DMS53 treated with DMSO at 0.1 percent for 48 hours (cell line): ENCODE measurements at regions not wholly inside any gene's neighbourhood (a gene's known extent, or its start where the extent isn't known, plus 50 kb on each side); places are given as distances from the start of the nearest gene placed in this dataset.
A peak's percentile ranks its signal among the peaks of the same experiment; 100 is the strongest.
"Not testable (repeated sequence)": the region's sequence is repeated elsewhere in the genome, so short reads cannot be mapped to it uniquely, and the experiment has no call there.

Source experiments
- DNase-seq: peaks from one replicate; lab custom pipeline; 2025; ENCODE audit not compliant: unreplicated experiment; lab: John Stamatoyannopoulos, UW

GRCh38 chr7:16369855-16370254 lies 51.5 kb downstream of the CRPPA start:
- DNase-seq = no peak

- DNase-seq = not testable (repeated sequence)
Measured at GRCh38 chr7:16369309-16369708, 52.0 kb downstream of the CRPPA start.

GRCh38 chr7:16368885-16369284 lies 52.5 kb downstream of the CRPPA start:
- no peak for DNase-seq

GRCh38 chr7:16367115-16367514 lies 54.2 kb downstream of the CRPPA start:
- DNase-seq = no peak

- no peak for DNase-seq
Measured at GRCh38 chr7:16365952-16366351, 55.4 kb downstream of the CRPPA start.

- DNase-seq = no peak
Measured at GRCh38 chr7:16365177-16365576, 56.2 kb downstream of the CRPPA start.

GRCh38 chr7:16359216-16359615 lies 62.1 kb downstream of the CRPPA start:
- DNase-seq = no peak

- DNase-seq = peak; percentile 6
Measured at GRCh38 chr7:16357921-16358320, 63.4 kb downstream of the CRPPA start.

- DNase-seq = no peak
Measured at GRCh38 chr7:16357474-16357873, 63.9 kb downstream of the CRPPA start.

- DNase-seq = no peak
Measured at GRCh38 chr7:16356301-16356958, 64.9 kb downstream of the CRPPA start.

- DNase-seq = no peak
Measured at GRCh38 chr7:16354573-16354972, 66.8 kb downstream of the CRPPA start.

- no peak for DNase-seq
Measured at GRCh38 chr7:16353226-16353625, 68.1 kb downstream of the CRPPA start.

- DNase-seq = no peak
Measured at GRCh38 chr7:16350634-16351033, 70.7 kb downstream of the CRPPA start.

- DNase-seq = no peak
Measured at GRCh38 chr7:16348251-16348650, 73.1 kb downstream of the CRPPA start.

GRCh38 chr7:16347827-16348192 lies 73.5 kb downstream of the CRPPA start:
- DNase-seq = no peak

- DNase-seq = no peak
Measured at GRCh38 chr7:16347066-16347826, 74.1 kb downstream of the CRPPA start.

GRCh38 chr7:16345979-16346958 lies 75.1 kb downstream of the CRPPA start:
- no peak for DNase-seq

- DNase-seq = no peak
Measured at GRCh38 chr7:16344927-16345326, 76.4 kb downstream of the CRPPA start.

- DNase-seq = no peak
Measured at GRCh38 chr7:16343612-16344011, 77.7 kb downstream of the CRPPA start.

- DNase-seq = no peak
Measured at GRCh38 chr7:16338065-16338464, 83.3 kb downstream of the CRPPA start.

GRCh38 chr7:16326106-16326505 lies 95.2 kb downstream of the CRPPA start:
- DNase-seq = no peak

GRCh38 chr7:16323313-16323712 lies 98.0 kb downstream of the CRPPA start:
- DNase-seq = no peak
